Stimulated activated CD4-positive, alpha-beta T cell treated with anti-CD3 and anti-CD28 coated beads, Interleukin-12 subunit alpha, Interleukin-12 subunit beta, amount 100 ng/mL, for 48 hours (primary cell): ENCODE measurements at regions not wholly inside any gene's neighbourhood (a gene's known extent, or its start where the extent isn't known, plus 50 kb on each side); places are given as distances from the start of the nearest gene placed in this dataset.

Experiments
- DNase-seq, 3 donors: peaks; one replicate each; pipeline ENCODE4 v3.0.0-alpha.2; 2020; ENCODE audit warnings: low read depth in 2 of 3, low spot score in 1 of 3

- no peak for DNase-seq
These were observed 130.9 kb downstream of the GDAP2 start for GRCh38 chr1:117798550-117798949.

GRCh38 chr1:117802531-117803257 lies 126.7 kb downstream of the GDAP2 start:
- no peak for DNase-seq

- no peak for DNase-seq
These were observed 126.1 kb downstream of the GDAP2 start for GRCh38 chr1:117803318-117803717.

GRCh38 chr1:117809764-117810163 lies 119.7 kb downstream of the GDAP2 start:
- no peak for DNase-seq

- no peak for DNase-seq
These were observed 118.9 kb downstream of the GDAP2 start for GRCh38 chr1:117810553-117810952.

GRCh38 chr1:117812869-117813511 lies 116.4 kb downstream of the GDAP2 start:
- no peak for DNase-seq
